ENCODE measurements at regions not wholly inside any gene's neighbourhood (a gene's known extent, or its start where the extent isn't known, plus 50 kb on each side); places are given as distances from the start of the nearest gene placed in this dataset.

DNA sequence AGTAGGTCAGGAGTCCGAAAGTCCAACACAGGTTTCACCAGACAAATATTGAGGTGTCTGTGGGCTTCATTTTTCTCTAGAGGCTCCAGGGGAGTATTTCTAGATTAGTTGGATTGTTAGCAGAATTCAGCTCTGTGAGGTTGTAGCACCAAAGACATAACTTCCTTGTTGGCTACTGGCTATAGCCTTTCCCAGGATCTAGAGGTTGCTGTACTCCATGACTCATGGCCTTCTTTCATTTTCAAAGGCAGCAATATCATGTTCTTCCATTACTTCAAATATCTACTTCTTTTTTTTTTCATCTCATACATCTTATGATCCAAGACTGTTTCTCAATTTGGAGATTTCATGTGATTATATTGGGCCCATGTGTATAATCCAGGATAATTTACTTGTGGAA, 404.0 kb upstream of the FAM174A start:
- TF ChIP-seq, protein P1, sequence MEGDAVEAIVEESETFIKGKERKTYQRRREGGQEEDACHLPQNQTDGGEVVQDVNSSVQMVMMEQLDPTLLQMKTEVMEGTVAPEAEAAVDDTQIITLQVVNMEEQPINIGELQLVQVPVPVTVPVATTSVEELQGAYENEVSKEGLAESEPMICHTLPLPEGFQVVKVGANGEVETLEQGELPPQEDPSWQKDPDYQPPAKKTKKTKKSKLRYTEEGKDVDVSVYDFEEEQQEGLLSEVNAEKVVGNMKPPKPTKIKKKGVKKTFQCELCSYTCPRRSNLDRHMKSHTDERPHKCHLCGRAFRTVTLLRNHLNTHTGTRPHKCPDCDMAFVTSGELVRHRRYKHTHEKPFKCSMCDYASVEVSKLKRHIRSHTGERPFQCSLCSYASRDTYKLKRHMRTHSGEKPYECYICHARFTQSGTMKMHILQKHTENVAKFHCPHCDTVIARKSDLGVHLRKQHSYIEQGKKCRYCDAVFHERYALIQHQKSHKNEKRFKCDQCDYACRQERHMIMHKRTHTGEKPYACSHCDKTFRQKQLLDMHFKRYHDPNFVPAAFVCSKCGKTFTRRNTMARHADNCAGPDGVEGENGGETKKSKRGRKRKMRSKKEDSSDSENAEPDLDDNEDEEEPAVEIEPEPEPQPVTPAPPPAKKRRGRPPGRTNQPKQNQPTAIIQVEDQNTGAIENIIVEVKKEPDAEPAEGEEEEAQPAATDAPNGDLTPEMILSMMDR (conservative IDR thresholded peaks at IDR 0.05; ENCODE audit: low read length), result no peak
- TF ChIP-seq EZH2phosphoT487 (IDR thresholded peaks at IDR 0.05; ENCODE audit: borderline replicate concordance, low read depth, low read length), result no peak
